Stimulated activated CD8-positive, alpha-beta memory T cell treated with anti-CD3 and anti-CD28 coated beads, Interleukin-4, amount 100 ng/mL, for 48 hours (primary cell): ENCODE measurements at regions not wholly inside any gene's neighbourhood (a gene's known extent, or its start where the extent isn't known, plus 50 kb on each side); places are given as distances from the start of the nearest gene placed in this dataset.

Experiments used
- DNase-seq: peaks from one replicate; pipeline ENCODE4 v3.0.0-alpha.2; 2020

- no peak for DNase-seq
These were observed 54.6 kb downstream of the ARL4A start for GRCh38 chr7:12741951-12742575.

GRCh38 chr7:12746211-12746610 is 58.8 kb downstream of the ARL4A start:
- DNase-seq: no peak

GRCh38 chr7:12747687-12748306 is 60.4 kb downstream of the ARL4A start:
- no peak for DNase-seq

- DNase-seq: no peak
These were observed 61.6 kb downstream of the ARL4A start for GRCh38 chr7:12749069-12749468.

- no peak for DNase-seq
These were observed 62.3 kb downstream of the ARL4A start for GRCh38 chr7:12749746-12750145.

- no peak for DNase-seq
These were observed 64.3 kb downstream of the ARL4A start for GRCh38 chr7:12751764-12752163.

GRCh38 chr7:12754179-12754578 is 66.7 kb downstream of the ARL4A start:
- DNase-seq: no peak

GRCh38 chr7:12756821-12757220 is 69.4 kb downstream of the ARL4A start:
- no peak for DNase-seq

GRCh38 chr7:12757443-12757842 is 70.0 kb downstream of the ARL4A start:
- no peak for DNase-seq

GRCh38 chr7:12759151-12759550 is 71.7 kb downstream of the ARL4A start:
- DNase-seq: no peak

GRCh38 chr7:12761111-12761510 is 73.7 kb downstream of the ARL4A start:
- no peak for DNase-seq

GRCh38 chr7:12761691-12762090 is 74.3 kb downstream of the ARL4A start:
- DNase-seq: no peak

- DNase-seq: no peak
These were observed 77.0 kb downstream of the ARL4A start for GRCh38 chr7:12764458-12764891.

- DNase-seq: no peak
These were observed 78.1 kb downstream of the ARL4A start for GRCh38 chr7:12765431-12766100.

- no peak for DNase-seq
These were observed 79.0 kb downstream of the ARL4A start for GRCh38 chr7:12766416-12766815.

GRCh38 chr7:12768948-12769347 is 81.5 kb downstream of the ARL4A start:
- DNase-seq: no peak

GRCh38 chr7:12769444-12769843 is 82.0 kb downstream of the ARL4A start:
- DNase-seq: no peak

GRCh38 chr7:12770227-12770975 is 83.0 kb downstream of the ARL4A start:
- no peak for DNase-seq

GRCh38 chr7:12771378-12771877 is 84.0 kb downstream of the ARL4A start:
- no peak for DNase-seq

GRCh38 chr7:12772768-12773167 is 85.3 kb downstream of the ARL4A start:
- DNase-seq: no peak

GRCh38 chr7:12777257-12777656 is 89.8 kb downstream of the ARL4A start:
- DNase-seq: no peak

- no peak for DNase-seq
These were observed 92.5 kb downstream of the ARL4A start for GRCh38 chr7:12779947-12780346.

- DNase-seq: no peak
These were observed 96.1 kb downstream of the ARL4A start for GRCh38 chr7:12783421-12784095.
